NCI-H2196 (cell line): ENCODE measurements at regions not wholly inside any gene's neighbourhood (a gene's known extent, or its start where the extent isn't known, plus 50 kb on each side); places are given as distances from the start of the nearest gene placed in this dataset.
"Not testable (repeated sequence)": the region's sequence is repeated elsewhere in the genome, so short reads cannot be mapped to it uniquely, and the experiment has no call there.

Experiments used
- DNase-seq: peaks from one replicate; lab custom pipeline; 2025; ENCODE audit not compliant: unreplicated experiment; lab: John Stamatoyannopoulos, UW

GRCh38 chr1:146729642-146730344 lies 208.3 kb upstream of the NBPF12 start:
- DNase-seq: not testable (repeated sequence)

GRCh38 chr1:146715054-146715453 lies 223.1 kb upstream of the NBPF12 start:
- DNase-seq: not testable (repeated sequence)

GRCh38 chr1:146710838-146711521 lies 227.1 kb upstream of the NBPF12 start:
- peak; percentile 29 for DNase-seq

- DNase-seq: not testable (repeated sequence)
These were observed 228.8 kb upstream of the NBPF12 start for GRCh38 chr1:146709302-146709701.

- not testable (repeated sequence) for DNase-seq
These were observed 233.9 kb upstream of the NBPF12 start for GRCh38 chr1:146704162-146704724.

- not testable (repeated sequence) for DNase-seq
These were observed 236.8 kb upstream of the NBPF12 start for GRCh38 chr1:146701320-146701719.

- DNase-seq: not testable (repeated sequence)
These were observed 242.7 kb upstream of the NBPF12 start for GRCh38 chr1:146695388-146695787.

GRCh38 chr1:146691798-146692197 lies 246.3 kb upstream of the NBPF12 start:
- not testable (repeated sequence) for DNase-seq

GRCh38 chr1:146688893-146689292 lies 249.2 kb upstream of the NBPF12 start:
- not testable (repeated sequence) for DNase-seq

GRCh38 chr1:146686777-146687366 lies 251.3 kb upstream of the NBPF12 start:
- DNase-seq: not testable (repeated sequence)

GRCh38 chr1:146683126-146683429 lies 255.0 kb upstream of the NBPF12 start:
- not testable (repeated sequence) for DNase-seq

GRCh38 chr1:146682227-146683125 lies 255.6 kb upstream of the NBPF12 start:
- DNase-seq: not testable (repeated sequence)

- not testable (repeated sequence) for DNase-seq
These were observed 264.3 kb upstream of the NBPF12 start for GRCh38 chr1:146673729-146674299.

- not testable (repeated sequence) for DNase-seq
These were observed 265.5 kb upstream of the NBPF12 start for GRCh38 chr1:146672608-146673007.

- not testable (repeated sequence) for DNase-seq
These were observed 266.5 kb upstream of the NBPF12 start for GRCh38 chr1:146671588-146671987.

- DNase-seq: not testable (repeated sequence)
These were observed 267.1 kb upstream of the NBPF12 start for GRCh38 chr1:146670832-146671566.

- not testable (repeated sequence) for DNase-seq
These were observed 271.8 kb upstream of the NBPF12 start for GRCh38 chr1:146666275-146666674.

- not testable (repeated sequence) for DNase-seq
These were observed 277.9 kb upstream of the NBPF12 start for GRCh38 chr1:146660242-146660641.

- DNase-seq: not testable (repeated sequence)
These were observed 281.6 kb upstream of the NBPF12 start for GRCh38 chr1:146656356-146657060.
